ENCODE measurements at regions not wholly inside any gene's neighbourhood (a gene's known extent, or its start where the extent isn't known, plus 50 kb on each side); places are given as distances from the start of the nearest gene placed in this dataset.

DNA sequence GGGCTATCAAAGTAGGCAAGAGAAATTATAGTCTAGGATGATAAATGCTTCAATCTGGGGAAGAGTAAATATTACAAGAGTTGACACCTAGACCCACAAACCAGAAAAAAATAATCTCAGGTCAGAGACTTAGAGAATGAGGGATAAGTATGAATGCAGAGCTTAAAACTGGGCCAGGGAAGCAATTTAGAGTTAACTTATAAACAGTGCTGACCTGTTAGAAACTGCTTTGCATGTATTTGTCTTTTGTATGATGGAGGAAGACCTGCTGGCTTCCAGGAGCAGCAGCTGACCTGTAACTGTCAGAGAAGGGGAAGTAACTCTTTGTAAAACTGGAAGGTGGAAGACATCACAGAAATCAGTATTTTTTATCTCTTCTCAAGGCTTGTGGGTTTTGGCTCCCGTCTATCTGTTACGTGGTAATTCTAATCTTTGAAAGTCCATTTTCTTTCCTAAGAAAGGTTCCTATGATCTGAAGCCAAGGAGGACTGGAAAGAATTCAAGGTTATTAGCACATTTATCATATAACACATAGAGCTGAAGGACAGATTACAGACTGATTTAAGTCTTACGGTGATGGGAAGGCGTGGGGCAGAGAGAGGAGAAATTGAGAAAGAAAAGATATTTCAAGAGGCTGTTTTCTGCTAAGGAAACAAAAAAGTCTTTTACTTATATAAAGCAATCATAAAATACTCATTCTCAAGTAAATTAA lies 114.7 kb upstream of the ADAMTS19 start:
- H3K27ac ChIP-seq: no peak overlapping the region
- H4K20me1 ChIP-seq (ENCODE audit: insufficient read depth, poor library complexity, severe bottlenecking): no peaks in the 10 kb centered on the region
- 33% methylated on average over 4 of the region's 4 CpGs for WGBS (ENCODE audit: low lambda C conversion rate, missing lambda C conversion rate)
- no peak overlapping the region for H3K4me3 ChIP-seq
- H3K9me2 ChIP-seq (replicated peaks; ENCODE audit: insufficient read depth): no peaks in the 10 kb centered on the region
- no peaks in the 10 kb centered on the region for H3K36me3 ChIP-seq (replicated peaks; ENCODE audit: insufficient read depth, low read depth)
- H3K4me2 ChIP-seq: no peak overlapping the region
- H2AFZ ChIP-seq: peak overlapping the region; percentile 10
- H3K4me1 ChIP-seq (ENCODE audit: insufficient read depth): no peaks in the 10 kb centered on the region
- no peaks in the 10 kb centered on the region for H3K79me2 ChIP-seq
- H3K9me3 ChIP-seq (ENCODE audit: low read depth): peaks cover 4% of the 10 kb centered on the region
- no peak for DNase-seq (ENCODE audit: low spot score)
- no peaks in the 10 kb centered on the region for H3K27me3 ChIP-seq
- no peak for TF ChIP-seq EZH2 (IDR thresholded peaks at IDR 0.05; ENCODE audit: borderline replicate concordance)
- no peak for TF ChIP-seq EZH2phosphoT487 (IDR thresholded peaks at IDR 0.05; ENCODE audit: low read depth, severe bottlenecking, unreplicated experiment)
- TF ChIP-seq, protein P1, sequence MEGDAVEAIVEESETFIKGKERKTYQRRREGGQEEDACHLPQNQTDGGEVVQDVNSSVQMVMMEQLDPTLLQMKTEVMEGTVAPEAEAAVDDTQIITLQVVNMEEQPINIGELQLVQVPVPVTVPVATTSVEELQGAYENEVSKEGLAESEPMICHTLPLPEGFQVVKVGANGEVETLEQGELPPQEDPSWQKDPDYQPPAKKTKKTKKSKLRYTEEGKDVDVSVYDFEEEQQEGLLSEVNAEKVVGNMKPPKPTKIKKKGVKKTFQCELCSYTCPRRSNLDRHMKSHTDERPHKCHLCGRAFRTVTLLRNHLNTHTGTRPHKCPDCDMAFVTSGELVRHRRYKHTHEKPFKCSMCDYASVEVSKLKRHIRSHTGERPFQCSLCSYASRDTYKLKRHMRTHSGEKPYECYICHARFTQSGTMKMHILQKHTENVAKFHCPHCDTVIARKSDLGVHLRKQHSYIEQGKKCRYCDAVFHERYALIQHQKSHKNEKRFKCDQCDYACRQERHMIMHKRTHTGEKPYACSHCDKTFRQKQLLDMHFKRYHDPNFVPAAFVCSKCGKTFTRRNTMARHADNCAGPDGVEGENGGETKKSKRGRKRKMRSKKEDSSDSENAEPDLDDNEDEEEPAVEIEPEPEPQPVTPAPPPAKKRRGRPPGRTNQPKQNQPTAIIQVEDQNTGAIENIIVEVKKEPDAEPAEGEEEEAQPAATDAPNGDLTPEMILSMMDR (IDR thresholded peaks at IDR 0.05; ENCODE audit: poor library complexity): no peak

DNA sequence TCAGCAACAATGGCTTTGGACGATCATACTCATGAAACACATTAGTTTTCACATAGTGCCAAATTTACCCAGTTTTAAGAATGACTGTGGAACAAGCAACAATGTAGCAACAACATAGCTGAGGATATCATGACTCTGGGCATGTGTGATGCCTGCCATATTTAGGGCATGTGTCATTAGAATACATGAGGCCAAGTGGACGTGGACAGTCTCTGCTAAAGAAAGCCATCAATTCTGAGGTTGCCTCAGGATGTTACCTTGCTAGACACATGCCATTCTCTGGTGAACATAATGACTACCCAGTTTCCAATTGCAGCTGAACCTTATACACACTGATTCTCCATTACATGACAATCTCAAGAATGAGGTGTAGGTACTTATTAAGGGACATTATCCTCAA lies 103.3 kb upstream of the ADAMTS19 start:
- Histone ChIP-seq H3K27me3 (no peaks in the 10 kb centered on the region), H2AFZ (no peak overlapping the region), H3K4me3 (no peak overlapping the region), H3K27ac (no peak overlapping the region), H3K4me1 (ENCODE audit: insufficient read depth) (no peaks in the 10 kb centered on the region), H3K4me2 (no peak overlapping the region), H3K36me3 (replicated peaks; ENCODE audit: insufficient read depth, low read depth) (no peaks in the 10 kb centered on the region), H4K20me1 (ENCODE audit: insufficient read depth, poor library complexity, severe bottlenecking) (no peaks in the 10 kb centered on the region), H3K79me2 (no peaks in the 10 kb centered on the region), H3K9me3 (ENCODE audit: low read depth) (no peaks in the 10 kb centered on the region), H3K9me2 (replicated peaks; ENCODE audit: insufficient read depth) (no peaks in the 10 kb centered on the region)
- TF ChIP-seq, protein P1 (IDR thresholded peaks at IDR 0.05; ENCODE audit: poor library complexity): no peak
- TF ChIP-seq EZH2 (IDR thresholded peaks at IDR 0.05; ENCODE audit: borderline replicate concordance) (no peak), EZH2phosphoT487 (IDR thresholded peaks at IDR 0.05; ENCODE audit: low read depth, severe bottlenecking, unreplicated experiment) (no peak)
- DNase-seq (ENCODE audit: low spot score): no peak
- 74% methylated on average over 2 of the region's 2 CpGs for WGBS (ENCODE audit: low lambda C conversion rate, missing lambda C conversion rate)

DNA sequence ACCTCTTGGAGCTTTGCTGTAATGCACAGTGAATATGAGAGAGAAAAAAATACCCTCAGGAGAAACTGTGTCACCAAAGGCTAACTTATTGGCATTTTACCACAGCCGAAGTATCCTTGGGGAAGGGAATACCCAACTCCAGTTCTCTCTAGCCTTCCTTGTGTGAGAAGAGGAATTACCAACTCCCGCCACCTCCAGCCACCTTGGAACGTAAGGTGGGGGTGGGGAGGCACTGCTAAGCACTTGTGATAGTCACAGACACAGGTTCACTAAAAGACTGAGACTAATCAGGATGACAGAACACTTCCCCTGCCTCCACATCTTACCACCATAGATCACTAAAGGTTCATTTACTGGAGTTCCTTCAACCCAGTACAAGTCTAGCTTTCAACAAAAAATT lies 102.0 kb upstream of the ADAMTS19 start:
- no peak for DNase-seq (ENCODE audit: low spot score)
- H3K4me1 ChIP-seq (ENCODE audit: insufficient read depth): no peaks in the 10 kb centered on the region
- WGBS (ENCODE audit: low lambda C conversion rate, missing lambda C conversion rate): 80% methylated on average over 3 of the region's 3 CpGs
- no peaks in the 10 kb centered on the region for H3K36me3 ChIP-seq (replicated peaks; ENCODE audit: insufficient read depth, low read depth)
- H3K27ac ChIP-seq: no peak overlapping the region
- no peaks in the 10 kb centered on the region for H3K27me3 ChIP-seq
- no peaks in the 10 kb centered on the region for H3K79me2 ChIP-seq
- no peak overlapping the region for H3K4me3 ChIP-seq
- no peaks in the 10 kb centered on the region for H4K20me1 ChIP-seq (ENCODE audit: insufficient read depth, poor library complexity, severe bottlenecking)
- H2AFZ ChIP-seq: no peak overlapping the region
- H3K4me2 ChIP-seq: no peak overlapping the region
- H3K9me3 ChIP-seq (ENCODE audit: low read depth): no peaks in the 10 kb centered on the region
- H3K9me2 ChIP-seq (replicated peaks; ENCODE audit: insufficient read depth): no peaks in the 10 kb centered on the region
- TF ChIP-seq, protein P1 (IDR thresholded peaks at IDR 0.05; ENCODE audit: poor library complexity): no peak
- TF ChIP-seq EZH2phosphoT487 (IDR thresholded peaks at IDR 0.05; ENCODE audit: low read depth, severe bottlenecking, unreplicated experiment): no peak

All from hepatocyte (in vitro differentiated cells).